Thyroid gland (tissue), 4 donors: ENCODE measurements at regions not wholly inside any gene's neighbourhood (a gene's known extent, or its start where the extent isn't known, plus 50 kb on each side); places are given as distances from the start of the nearest gene placed in this dataset.
"Not testable (repeated sequence)": the region's sequence is repeated elsewhere in the genome, so short reads cannot be mapped to it uniquely, and the experiment has no call there.

Experiments
- CTCF ChIP-seq, 6 experiments: fragments of 200-600 bp in 3 of 6; fragments of 450-650 bp in 3 of 6; sonication (generic) in 3 of 6; IDR thresholded peaks; one replicate each; pipeline ENCODE4 v1.5.1; 2016 to 2019; ENCODE audit warnings: antibody characterized with exemption in 6 of 6, mild to moderate bottlenecking in 2 of 6, inconsistent platforms in 1 of 6, moderate library complexity in 1 of 6
- POLR2A ChIP-seq, 2 donors: fragments of 450-650 bp; IDR thresholded peaks; one replicate each; pipeline ENCODE4 v1.6.1; 2017; ENCODE audit warnings: antibody characterized with exemption in 2 of 2, mild to moderate bottlenecking in 2 of 2, moderate library complexity in 1 of 2

DNA sequence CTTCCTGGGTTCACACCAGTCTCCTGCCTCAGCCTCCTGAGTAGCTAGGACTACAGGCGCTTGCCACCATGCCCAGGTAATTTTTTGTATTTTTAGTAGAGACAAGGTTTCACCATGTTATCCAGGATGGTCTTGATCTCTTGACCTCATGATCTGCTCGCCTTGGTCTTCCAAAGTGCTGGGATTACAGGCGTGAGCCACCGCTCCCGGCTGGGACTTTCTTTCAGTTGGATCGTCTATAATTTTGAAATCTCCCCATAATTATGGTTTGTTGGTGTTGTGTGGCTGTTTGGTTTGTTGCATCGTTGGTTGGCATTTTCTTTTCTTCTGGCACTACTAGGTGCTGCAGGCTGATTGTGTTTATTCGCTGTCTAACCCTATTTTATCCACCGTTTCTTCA, 343.6 kb upstream of the NPAP1 start:
- not testable (repeated sequence) for TF ChIP-seq CTCF, POLR2A (IDR thresholded peaks at IDR 0.05)
